HepG2 (cell line): ENCODE measurements at regions not wholly inside any gene's neighbourhood (a gene's known extent, or its start where the extent isn't known, plus 50 kb on each side); places are given as distances from the start of the nearest gene placed in this dataset.

ENCODE experiments used
- ATAC-seq: fragments of 200-7000 bp; cut with Tn5 transposase; 3 replicates; pipeline ENCODE4 v1.9.1; 2020; ENCODE audit warnings: mild to moderate bottlenecking, moderate library complexity
- BruUV-seq: library from RNA; stranded (reverse); fragments of 400-500 nt; replicated peaks from 2 replicates; lab custom pipeline; 2021; lab: Mats Ljungman, UMichigan
- CTCF ChIA-PET: fragments of 300-600 bp; formaldehyde crosslinking; extraction: SDS; loops from one replicate; lab custom pipeline; 2021; ENCODE audit warnings: low total read pairs, inconsistent platforms, low intra/inter-chr PET ratio; lab: Yijun Ruan, JAX
- POLR2A ChIA-PET: fragments of 350-600 bp; sonication (Branson Sonifier 250); formaldehyde crosslinking; loops from one replicate; lab custom pipeline; 2020; ENCODE audit warnings: antibody characterized with exemption, inconsistent platforms; lab: Yijun Ruan, JAX
- DNase-seq: peaks from one replicate; pipeline ENCODE4 v3.0.0-alpha.2; 2015; ENCODE audit warnings: low spot score
- FAIRE-seq: peaks from 3 replicates; lab custom pipeline; 2011; peaks lifted over from hg19 to GRCh38; lab: Jason Lieb, UNC
- H2AFZ ChIP-seq: one replicate; pipeline ENCODE4 v1.6.1; 2011; ENCODE audit warnings: low read length, inconsistent platforms
- H3K27ac ChIP-seq: fragments of 300-600 bp; 3 replicates; pipeline ENCODE4 v1.8.0; 2011; ENCODE audit warnings: mixed run types, mild to moderate bottlenecking, mixed read lengths, low read length, inconsistent platforms; ENCODE audit not compliant: insufficient read depth; ENCODE audit errors: extremely low read length
- H3K27me3 ChIP-seq, 2 experiments: fragments of 200-600 bp in 1 of 2; 2 replicates in 1 of 2; 3 replicates in 1 of 2; pipeline versions ENCODE4 v1.6.0 to v1.8.0; 2011; ENCODE audit warnings: low read length in 2 of 2, mild to moderate bottlenecking in 2 of 2, moderate library complexity in 2 of 2, inconsistent platforms in 1 of 2; ENCODE audit not compliant: insufficient read depth in 2 of 2, control insufficient read depth in 1 of 2
- H3K36me3 ChIP-seq, 2 experiments: fragments of 200-600 bp in 1 of 2; replicated peaks in 1 of 2; 2 replicates in 1 of 2; 3 replicates in 1 of 2; pipeline versions ENCODE4 v1.5.1 to v1.8.0; 2011; ENCODE audit warnings: low read length in 2 of 2, inconsistent platforms in 1 of 2; ENCODE audit not compliant: insufficient read depth in 2 of 2, control insufficient read depth in 1 of 2
- H3K4me1 ChIP-seq: 2 replicates; pipeline ENCODE4 v1.5.1; 2012; ENCODE audit warnings: low read length, inconsistent platforms; ENCODE audit not compliant: insufficient read depth
- H3K4me2 ChIP-seq: 2 replicates; pipeline ENCODE4 v1.6.0; 2011; ENCODE audit warnings: low read depth, low read length, inconsistent platforms
- H3K4me3 ChIP-seq, 3 experiments: fragments of 200-600 bp in 1 of 3; sonication (generic), shearing (Covaris generic) in 1 of 3; replicated peaks in 1 of 3; 2 replicates each; pipeline ENCODE4 v1.5.1; 2011 to 2016; ENCODE audit warnings: low read length in 3 of 3, inconsistent platforms in 2 of 3, low read depth in 2 of 3, mild to moderate bottlenecking in 2 of 3, control low read depth in 1 of 3, mixed read lengths in 1 of 3; ENCODE audit not compliant: insufficient read depth in 1 of 3
- H3K79me2 ChIP-seq: one replicate; pipeline ENCODE4 v1.6.1; 2011; ENCODE audit warnings: low read length, inconsistent platforms; ENCODE audit not compliant: insufficient read depth
- H3K9ac ChIP-seq: 2 replicates; pipeline ENCODE4 v1.6.0; 2011; ENCODE audit warnings: mild to moderate bottlenecking, low read depth, low read length, inconsistent platforms; ENCODE audit not compliant: insufficient read depth
- H3K9me3 ChIP-seq: 2 replicates; pipeline ENCODE4 v1.5.1; 2012; ENCODE audit warnings: mild to moderate bottlenecking, low read length
- H4K20me1 ChIP-seq: 2 replicates; pipeline ENCODE4 v1.6.0; 2011; ENCODE audit warnings: inconsistent platforms, mild to moderate bottlenecking, low read length, moderate library complexity; ENCODE audit not compliant: insufficient read depth
- ARID3A ChIP-seq: IDR thresholded peaks from 2 replicates; pipeline ENCODE4 v1.6.1; 2012; ENCODE audit warnings: low read depth, low read length, improper control_type of control experiment
- BATF2 ChIP-seq: sonication (generic); formaldehyde crosslinking; IDR thresholded peaks from 2 replicates; pipeline ENCODE4 v1.8.0; 2022; ENCODE audit warnings: mild to moderate bottlenecking, missing genetic modification reagents, moderate library complexity
- MLXIP ChIP-seq: sonication (generic); formaldehyde crosslinking; IDR thresholded peaks from 2 replicates; pipeline ENCODE4 v1.9.0; 2021; ENCODE audit warnings: missing genetic modification reagents, borderline replicate concordance
- NPAS2 ChIP-seq: sonication (generic); formaldehyde crosslinking; IDR thresholded peaks from 2 replicates; pipeline ENCODE4 v1.8.0; 2022; ENCODE audit warnings: mild to moderate bottlenecking, missing genetic modification reagents, borderline replicate concordance
- PAWR ChIP-seq: sonication (generic); formaldehyde crosslinking; IDR thresholded peaks from 2 replicates; pipeline ENCODE4 v1.4.0; 2020; ENCODE audit warnings: missing genetic modification reagents, mild to moderate bottlenecking, borderline replicate concordance
- POLR2A ChIP-seq, 2 experiments: IDR thresholded peaks; 2 replicates each; pipeline ENCODE4 v1.6.1; 2011; ENCODE audit warnings: low read depth in 2 of 2, low read length in 2 of 2, mild to moderate bottlenecking in 1 of 2, moderate library complexity in 1 of 2; ENCODE audit not compliant: insufficient read depth in 1 of 2
- POLR2AphosphoS2 ChIP-seq: IDR thresholded peaks from 2 replicates; pipeline ENCODE4 v1.6.1; 2011; ENCODE audit warnings: low read depth, low read length, improper control_type of control experiment
- SOX13 ChIP-seq, 3 experiments: fragments of 450-650 bp in 1 of 3; sonication (generic) in 1 of 3; formaldehyde crosslinking in 1 of 3; IDR thresholded peaks in 2 of 3; conservative IDR thresholded peaks in 1 of 3; 2 replicates each; pipeline versions ENCODE4 v1.5.0 to v1.6.1; 2016 to 2020; ENCODE audit warnings: antibody characterized with exemption in 1 of 3, mild to moderate bottlenecking in 1 of 3, missing compliant biosample characterization in 1 of 3, missing genetic modification reagents in 1 of 3, moderate library complexity in 1 of 3
- SUZ12 ChIP-seq: fragments of 150-350 bp; IDR thresholded peaks from 2 replicates; pipeline ENCODE4 v1.6.1; 2014; ENCODE audit warnings: low read depth, low read length
- ZMAT3 ChIP-seq: sonication (generic); formaldehyde crosslinking; conservative IDR thresholded peaks from 2 replicates; pipeline ENCODE4 v1.7.0; 2021; ENCODE audit warnings: missing genetic modification reagents
- ZNF460 ChIP-seq: sonication (generic); formaldehyde crosslinking; IDR thresholded peaks from 2 replicates; pipeline ENCODE4 v1.5.1; 2020; ENCODE audit warnings: missing genetic modification reagents, mild to moderate bottlenecking, borderline replicate concordance
- ZNF577 ChIP-seq: sonication (generic); formaldehyde crosslinking; IDR thresholded peaks from 2 replicates; pipeline ENCODE4 v1.4.0; 2020; ENCODE audit warnings: mild to moderate bottlenecking, low read depth, missing genetic modification reagents, borderline replicate concordance
- ZNF629 ChIP-seq: sonication (generic); formaldehyde crosslinking; conservative IDR thresholded peaks from 2 replicates; pipeline ENCODE4 v1.5.0; 2020; ENCODE audit warnings: missing genetic modification reagents
- WGBS: methylation state at CpG from one replicate; pipeline ENCODE4 v1.1.6; 2017; ENCODE audit warnings: low lambda C conversion rate; 5-methylcytosine and 5-hydroxymethylcytosine counted together
- in situ Hi-C: cut with HindIII; loops from 2 replicates; pipeline ENCODE4 v1.10.0; 2017; ENCODE audit warnings: low pct_unique_long_range_greater_than_20kb; ENCODE audit not compliant: extremely low pct_ligation_motif_present
- intact Hi-C: fragments of 100-400 bp; cut with micrococcal nuclease; formaldehyde crosslinking; loops from one replicate; pipeline ENCODE4 v1.10.0; 2022; ENCODE audit not compliant: unreplicated experiment

- intact Hi-C loops (no loop called here), in situ Hi-C loops (no loop called here)
- ATAC-seq (no peak), DNase-seq (no peak), FAIRE-seq (no peak)
- BruUV-seq: no TSS peak
- H3K9me3 ChIP-seq: no peaks in the 10 kb centered on the region
- CTCF ChIA-PET: no interaction called here
- TF ChIP-seq PAWR (no peak), ZNF460 (no peak), POLR2AphosphoS2 (no peak), ZNF577 (CRISPR knock-in tag) (no peak)
- no peak overlapping the region for H3K27ac ChIP-seq
- POLR2A ChIA-PET: no interaction called here
- no peaks in the 10 kb centered on the region for H3K79me2 ChIP-seq
- WGBS: 11% methylated on average over 10 of the region's 10 CpGs
- H4K20me1 ChIP-seq: no peaks in the 10 kb centered on the region
- H3K4me2 ChIP-seq: no peak overlapping the region
- H3K36me3 ChIP-seq: no peaks in the 10 kb centered on the region
- H3K9ac ChIP-seq: no peak overlapping the region
- no peaks in the 10 kb centered on the region for H3K4me1 ChIP-seq
- peaks cover 0 to 23% of the 10 kb centered on the region in 2 experiments; a peak in 4 of 5 replicates for H3K27me3 ChIP-seq
- H3K4me3 ChIP-seq: no peak overlapping the region
- no peak overlapping the region for H2AFZ ChIP-seq
Observed at GRCh38 chr3:44065311-44066094, 176.2 kb upstream of the TOPAZ1 start.

GRCh38 chr3:44066806-44067205 is 174.9 kb upstream of the TOPAZ1 start:
- DNase-seq: no peak
- WGBS: 0% methylated on average over 1 of the region's 3 CpGs
- POLR2A ChIA-PET: no interaction called here
- Histone ChIP-seq H3K79me2 (no peaks in the 10 kb centered on the region), H3K27me3 (peaks cover 0 to 16% of the 10 kb centered on the region in 2 experiments; a peak in 4 of 5 replicates), H2AFZ (no peak overlapping the region), H4K20me1 (no peaks in the 10 kb centered on the region), H3K36me3 (no peaks in the 10 kb centered on the region), H3K4me2 (no peak overlapping the region), H3K4me3 (no peak overlapping the region), H3K4me1 (no peaks in the 10 kb centered on the region), H3K27ac (no peak overlapping the region), H3K9me3 (no peaks in the 10 kb centered on the region), H3K9ac (no peak overlapping the region)
- FAIRE-seq: no peak
- intact Hi-C loops (no loop called here), in situ Hi-C loops (no loop called here)
- CTCF ChIA-PET: no interaction called here
- no peak for ATAC-seq
- BruUV-seq: no TSS peak
- no peak for TF ChIP-seq MLXIP (CRISPR knock-in tag)
- no peak for TF ChIP-seq ZMAT3 (CRISPR knock-in tag)
- TF ChIP-seq ARID3A: no peak
- no peak for TF ChIP-seq SUZ12
- no peak for TF ChIP-seq SOX13 (IDR thresholded peaks at IDR 0.05)
- no peak for TF ChIP-seq SOX13 (CRISPR knock-in tag; conservative IDR thresholded peaks at IDR 0.05 in 1 of 2, IDR thresholded peaks at IDR 0.05 in 1 of 2)
- no peak for TF ChIP-seq ZNF629 (CRISPR knock-in tag)
- no peak for TF ChIP-seq BATF2 (CRISPR knock-in tag)
- TF ChIP-seq POLR2A (IDR thresholded peaks at IDR 0.05; ENCODE audit: insufficient read depth in 1 of 2, low read depth in 2 of 2, low read length in 2 of 2): no peak
- no peak for TF ChIP-seq NPAS2 (CRISPR knock-in tag)
